VCaP (cell line): ENCODE measurements at regions not wholly inside any gene's neighbourhood (a gene's known extent, or its start where the extent isn't known, plus 50 kb on each side); places are given as distances from the start of the nearest gene placed in this dataset.

Experiments
- H3K27ac ChIP-seq: fragments of 450-650 bp; 2 replicates; pipeline ENCODE4 v1.5.1; 2017
- CTCF ChIP-seq: fragments of 450-650 bp; conservative IDR thresholded peaks from 2 replicates; pipeline ENCODE4 v1.5.1; 2017; ENCODE audit warnings: mild to moderate bottlenecking, moderate library complexity

- H3K27ac ChIP-seq: peak overlapping the region; percentile 99; the same call in 1 of the 2 replicates
- TF ChIP-seq CTCF: no peak
Observed at GRCh38 chr20:53849471-53850059, 220.8 kb downstream of the BCAS1 start.

- no peak for TF ChIP-seq CTCF
- H3K27ac ChIP-seq: peak overlapping the region; percentile 99
Observed at GRCh38 chr20:53848304-53848703, 222.1 kb downstream of the BCAS1 start.

GRCh38 chr20:53847837-53848170 lies 222.6 kb downstream of the BCAS1 start:
- TF ChIP-seq CTCF: no peak
- peak overlapping the region; percentile 99 for H3K27ac ChIP-seq

GRCh38 chr20:53847139-53847836 lies 223.1 kb downstream of the BCAS1 start:
- H3K27ac ChIP-seq: peak overlapping the region; percentile 99
- no peak for TF ChIP-seq CTCF

- TF ChIP-seq CTCF: no peak
- H3K27ac ChIP-seq: peak overlapping the region; percentile 99
Observed at GRCh38 chr20:53846640-53847039, 223.8 kb downstream of the BCAS1 start.

GRCh38 chr20:53845980-53846379 lies 224.4 kb downstream of the BCAS1 start:
- no peak for TF ChIP-seq CTCF
- H3K27ac ChIP-seq: peak overlapping the region; percentile 99

GRCh38 chr20:53844259-53844658 lies 226.1 kb downstream of the BCAS1 start:
- TF ChIP-seq CTCF: no peak
- H3K27ac ChIP-seq: no peak overlapping the region
